MM.1S (cell line): ENCODE measurements at regions not wholly inside any gene's neighbourhood (a gene's known extent, or its start where the extent isn't known, plus 50 kb on each side); places are given as distances from the start of the nearest gene placed in this dataset.

Source experiments
- CTCF ChIP-seq: fragments of 300-600 bp; sonication (generic); IDR thresholded peaks from 2 replicates; pipeline ENCODE4 v1.5.1; 2016; ENCODE audit warnings: antibody characterized with exemption, low read length, mixed read lengths
- EZH2phosphoT487 ChIP-seq: fragments of 300-600 bp; sonication (generic); IDR thresholded peaks from 2 replicates; pipeline ENCODE4 v1.6.1; 2018; ENCODE audit warnings: antibody characterized with exemption, low read length

DNA sequence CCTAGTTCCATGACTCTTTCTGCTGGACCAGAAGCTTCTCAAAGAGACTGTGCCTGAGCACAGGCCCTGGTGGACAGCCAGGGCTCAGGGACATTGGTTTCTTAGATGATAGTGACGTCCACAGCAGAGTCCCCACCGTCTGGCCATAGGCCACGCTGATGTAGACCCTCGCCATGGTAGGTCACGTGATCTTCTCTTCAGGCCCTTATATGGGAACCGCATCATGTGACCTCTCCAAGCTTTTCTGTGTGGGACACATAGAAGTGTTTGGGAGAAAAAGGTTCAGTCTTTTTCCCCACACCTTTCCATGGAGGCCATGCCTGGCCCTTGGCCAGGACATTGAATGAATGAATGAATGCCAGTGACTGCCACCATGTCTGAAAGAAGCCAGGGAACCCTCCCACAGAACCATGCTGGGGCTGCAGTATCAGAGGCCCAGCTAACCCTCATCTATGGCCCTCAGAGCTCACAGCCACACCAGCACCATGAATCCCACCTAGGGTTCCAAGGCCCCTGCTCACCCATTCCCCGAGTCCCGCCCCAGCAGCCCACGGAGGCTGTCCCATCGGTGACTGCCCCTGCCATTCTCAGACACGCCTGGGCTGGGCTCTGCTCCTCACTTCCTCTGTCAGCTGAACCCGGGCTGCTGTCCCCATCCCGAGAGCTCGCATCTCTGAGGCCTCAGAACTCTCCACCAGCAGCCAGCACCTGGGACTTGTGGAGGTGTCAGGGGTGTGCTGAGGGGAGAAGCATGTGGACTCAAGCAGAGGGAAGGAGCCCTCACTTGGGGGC lies 292.1 kb downstream of the ADGRD1 start:
- no peak for TF ChIP-seq CTCF
- no peak for TF ChIP-seq EZH2phosphoT487
